Neural progenitor cell (in vitro differentiated cells): ENCODE measurements at regions not wholly inside any gene's neighbourhood (a gene's known extent, or its start where the extent isn't known, plus 50 kb on each side); places are given as distances from the start of the nearest gene placed in this dataset.

Source experiments
- DNase-seq: peaks from one replicate; pipeline ENCODE4 v3.0.0-alpha.2; 2016; ENCODE audit warnings: low spot score
- H2AFZ ChIP-seq: fragments of 200-600 bp; sonication (generic); replicated peaks from 2 replicates; pipeline ENCODE4 v1.6.1; 2016; ENCODE audit warnings: antibody characterized with exemption
- H3F3A ChIP-seq: fragments of 200-600 bp; sonication (generic); 2 replicates; pipeline ENCODE4 v1.6.1; 2016; ENCODE audit warnings: antibody characterized with exemption, low read depth
- H3K27ac ChIP-seq: fragments of 200-600 bp; sonication (generic); 2 replicates; pipeline ENCODE4 v1.5.1; 2016; ENCODE audit warnings: mild to moderate bottlenecking
- H3K27me3 ChIP-seq: fragments of 200-600 bp; sonication (generic); 2 replicates; pipeline ENCODE4 v1.6.1; 2016; ENCODE audit warnings: mild to moderate bottlenecking, moderate library complexity
- H3K36me3 ChIP-seq: fragments of 200-600 bp; sonication (generic); 2 replicates; pipeline ENCODE4 v1.5.1; 2016
- H3K4me1 ChIP-seq: fragments of 200-600 bp; sonication (generic); 2 replicates; pipeline ENCODE4 v1.6.1; 2016; ENCODE audit warnings: mixed run types
- H3K4me2 ChIP-seq: fragments of 200-600 bp; sonication (generic); 2 replicates; pipeline ENCODE4 v1.6.1; 2016
- H3K4me3 ChIP-seq: fragments of 200-600 bp; sonication (generic); 2 replicates; pipeline ENCODE4 v1.5.1; 2016
- H3K79me2 ChIP-seq: fragments of 200-600 bp; sonication (generic); 2 replicates; pipeline ENCODE4 v1.6.1; 2016; ENCODE audit warnings: low read depth
- H3K9ac ChIP-seq: fragments of 200-600 bp; sonication (generic); 2 replicates; pipeline ENCODE4 v1.6.1; 2016
- H3K9me3 ChIP-seq: fragments of 200-600 bp; sonication (generic); 2 replicates; pipeline ENCODE4 v1.5.1; 2016; ENCODE audit warnings: low read depth
- H4K20me1 ChIP-seq: fragments of 200-600 bp; sonication (generic); 2 replicates; pipeline ENCODE4 v1.6.1; 2016; ENCODE audit warnings: low read depth
- H3K27ac Mint-ChIP-seq: 3 replicates; pipeline ENCODE4 v1.8.0; 2021; ENCODE audit warnings: mixed read lengths
- H3K27me3 Mint-ChIP-seq: 2 replicates; pipeline ENCODE4 v1.8.0; 2022; ENCODE audit warnings: low read depth, mild to moderate bottlenecking, inconsistent platforms, moderate library complexity, mixed read lengths; ENCODE audit not compliant: insufficient read depth
- H3K36me3 Mint-ChIP-seq: 3 replicates; pipeline ENCODE4 v1.8.0; 2021; ENCODE audit warnings: mixed read lengths
- H3K4me1 Mint-ChIP-seq: 3 replicates; pipeline ENCODE4 v1.8.0; 2021; ENCODE audit warnings: mixed read lengths
- H3K4me3 Mint-ChIP-seq: 3 replicates; pipeline ENCODE4 v1.8.0; 2021; ENCODE audit warnings: mild to moderate bottlenecking, moderate library complexity, mixed read lengths
- H3K9me3 Mint-ChIP-seq: 3 replicates; pipeline ENCODE4 v1.8.0; 2020; ENCODE audit warnings: mixed read lengths
- CTCF ChIP-seq: fragments of 200-600 bp; sonication (generic); IDR thresholded peaks from 2 replicates; pipeline ENCODE4 v1.5.1; 2017; ENCODE audit warnings: antibody characterized with exemption, mild to moderate bottlenecking
- EZH2 ChIP-seq: fragments of 200-600 bp; sonication (generic); IDR thresholded peaks from 2 replicates; pipeline ENCODE4 v1.6.1; 2017; ENCODE audit warnings: antibody characterized with exemption, mild to moderate bottlenecking, moderate library complexity
- EZH2phosphoT487 ChIP-seq: fragments of 200-600 bp; sonication (generic); IDR thresholded peaks from 2 replicates; pipeline ENCODE4 v1.6.1; 2017; ENCODE audit warnings: antibody characterized with exemption

- no peak overlapping the region for H3K4me3 ChIP-seq
- H3K79me2 ChIP-seq: no peaks in the 10 kb centered on the region
- H3K4me2 ChIP-seq: no peak overlapping the region
- H4K20me1 ChIP-seq: no peaks in the 10 kb centered on the region
- no peaks in the 10 kb centered on the region for H3F3A ChIP-seq
- Mint-ChIP-seq H3K4me1 (peaks cover 8% of the 10 kb centered on the region), H3K27me3 (no peaks in the 10 kb centered on the region), H3K4me3 (no peak overlapping the region), H3K27ac (no peak overlapping the region), H3K9me3 (peaks cover 13% of the 10 kb centered on the region), H3K36me3 (peaks cover 4% of the 10 kb centered on the region)
- no peak overlapping the region for H3K9ac ChIP-seq
- no peak for DNase-seq
- H3K9me3 ChIP-seq: no peaks in the 10 kb centered on the region
- no peak overlapping the region for H3K27ac ChIP-seq
- no peak overlapping the region for H2AFZ ChIP-seq
- no peaks in the 10 kb centered on the region for H3K27me3 ChIP-seq
- TF ChIP-seq EZH2phosphoT487: no peak
- TF ChIP-seq EZH2: no peak
- TF ChIP-seq CTCF: no peak
- H3K36me3 ChIP-seq: no peaks in the 10 kb centered on the region
- H3K4me1 ChIP-seq: peaks cover 5% of the 10 kb centered on the region
Observed at GRCh38 chr10:105827133-105827532, 1186.0 kb downstream of the SORCS3 start.

- Histone ChIP-seq H3K4me1 (peaks cover 11% of the 10 kb centered on the region), H3K79me2 (no peaks in the 10 kb centered on the region), H3K27ac (no peak overlapping the region), H3K27me3 (no peaks in the 10 kb centered on the region), H3F3A (no peaks in the 10 kb centered on the region), H3K4me3 (no peak overlapping the region), H3K4me2 (no peak overlapping the region), H2AFZ (no peak overlapping the region), H3K9ac (no peak overlapping the region), H4K20me1 (no peaks in the 10 kb centered on the region), H3K9me3 (no peaks in the 10 kb centered on the region), H3K36me3 (no peaks in the 10 kb centered on the region)
- peaks cover 6% of the 10 kb centered on the region for H3K9me3 Mint-ChIP-seq
- peaks cover 2% of the 10 kb centered on the region for H3K36me3 Mint-ChIP-seq
- no peak overlapping the region for H3K27ac Mint-ChIP-seq
- no peak for DNase-seq
- H3K27me3 Mint-ChIP-seq: no peaks in the 10 kb centered on the region
- H3K4me1 Mint-ChIP-seq: peaks cover 7% of the 10 kb centered on the region
- TF ChIP-seq CTCF: no peak
- TF ChIP-seq EZH2phosphoT487: no peak
- TF ChIP-seq EZH2: no peak
- H3K4me3 Mint-ChIP-seq: no peak overlapping the region
Observed at GRCh38 chr10:105807935-105808587, 1167.0 kb downstream of the SORCS3 start.

- peaks cover 2% of the 10 kb centered on the region for H3K36me3 Mint-ChIP-seq
- no peaks in the 10 kb centered on the region for H4K20me1 ChIP-seq
- no peak overlapping the region for H3K9ac ChIP-seq
- H3K4me1 ChIP-seq: peaks cover 11% of the 10 kb centered on the region
- H2AFZ ChIP-seq: no peak overlapping the region
- DNase-seq: no peak
- TF ChIP-seq EZH2phosphoT487: no peak
- no peak for TF ChIP-seq EZH2
- TF ChIP-seq CTCF: no peak
- H3K9me3 ChIP-seq: no peaks in the 10 kb centered on the region
- no peaks in the 10 kb centered on the region for H3K36me3 ChIP-seq
- peaks cover 10% of the 10 kb centered on the region for H3K4me1 Mint-ChIP-seq
- H3K9me3 Mint-ChIP-seq: no peaks in the 10 kb centered on the region
- H3K4me2 ChIP-seq: no peak overlapping the region
- no peaks in the 10 kb centered on the region for H3F3A ChIP-seq
- no peaks in the 10 kb centered on the region for H3K27me3 ChIP-seq
- H3K27ac ChIP-seq: no peak overlapping the region
- no peaks in the 10 kb centered on the region for H3K27me3 Mint-ChIP-seq
- no peak overlapping the region for H3K4me3 ChIP-seq
- H3K27ac Mint-ChIP-seq: no peak overlapping the region
- H3K4me3 Mint-ChIP-seq: no peak overlapping the region
- H3K79me2 ChIP-seq: no peaks in the 10 kb centered on the region
Observed at GRCh38 chr10:105803206-105803605, 1162.1 kb downstream of the SORCS3 start.
